BLaER1 treated with 17β-estradiol and CSF1 and Interleukin-3, amounts not matched to agents 10 nM and 100 nM (cell line): ENCODE measurements at regions not wholly inside any gene's neighbourhood (a gene's known extent, or its start where the extent isn't known, plus 50 kb on each side); places are given as distances from the start of the nearest gene placed in this dataset.

Source experiments
- H3K27ac ChIP-seq, 11 experiments: shearing (Covaris generic); formaldehyde crosslinking; 2 replicates each; pipeline ENCODE4 v1.8.1; 2022
- H3K27me3 ChIP-seq, 11 experiments: shearing (Covaris generic); formaldehyde crosslinking; 2 replicates each; pipeline ENCODE4 v1.8.1; 2022
- H3K36me3 ChIP-seq, 11 experiments: shearing (Covaris generic); formaldehyde crosslinking; 2 replicates each; pipeline ENCODE4 v1.8.1; 2022
- H3K4me1 ChIP-seq, 10 experiments: shearing (Covaris generic); formaldehyde crosslinking; 2 replicates each; pipeline ENCODE4 v1.8.1; 2022
- H3K4me2 ChIP-seq, 11 experiments: shearing (Covaris generic); formaldehyde crosslinking; 2 replicates each; pipeline ENCODE4 v1.8.1; 2022
- H3K4me3 ChIP-seq, 10 experiments: shearing (Covaris generic); formaldehyde crosslinking; 2 replicates each; pipeline ENCODE4 v1.8.1; 2022
- H3K9ac ChIP-seq, 11 experiments: shearing (Covaris generic); formaldehyde crosslinking; 2 replicates each; pipeline ENCODE4 v1.8.1; 2022
- H3K9me3 ChIP-seq, 11 experiments: shearing (Covaris generic); formaldehyde crosslinking; replicated peaks in 1 of 11; 2 replicates each; pipeline ENCODE4 v1.8.1; 2022
- H4K20me1 ChIP-seq, 11 experiments: shearing (Covaris generic); formaldehyde crosslinking; 2 replicates each; pipeline ENCODE4 v1.8.1; 2022
- Cebpa-rat ChIP-seq, 11 experiments: shearing (Covaris generic); IDR thresholded peaks; 2 replicates each; pipeline ENCODE4 v1.8.1; 2022

GRCh38 chr6:53986165-53986720, 125.0 kb upstream of the MLIP start:
- Histone ChIP-seq H3K9me3 (no peaks in the 10 kb centered on the region), H3K9ac (no peak overlapping the region), H3K27ac (no peak overlapping the region), H3K4me2 (no peak overlapping the region), H4K20me1 (no peaks in the 10 kb centered on the region), H3K36me3 (no peaks in the 10 kb centered on the region), H3K27me3 (no peaks in the 10 kb centered on the region), H3K4me1 (peaks cover 0 to 15% (median 2%) of the 10 kb centered on the region in 10 experiments; a peak in 10 of 20 replicates), H3K4me3 (no peak overlapping the region)
- TF ChIP-seq Cebpa-rat (IDR thresholded peaks at IDR 0.05) = no peak

- TF ChIP-seq Cebpa-rat (IDR thresholded peaks at IDR 0.05) = no peak
- Histone ChIP-seq H4K20me1 (no peaks in the 10 kb centered on the region), H3K4me3 (no peak overlapping the region), H3K4me2 (no peak overlapping the region), H3K9ac (no peak overlapping the region), H3K4me1 (peaks cover 0 to 15% (median 2%) of the 10 kb centered on the region in 10 experiments; a peak in 10 of 20 replicates), H3K27me3 (no peaks in the 10 kb centered on the region), H3K27ac (no peak overlapping the region), H3K36me3 (no peaks in the 10 kb centered on the region), H3K9me3 (no peaks in the 10 kb centered on the region)
Measured at GRCh38 chr6:53986721-53987521, 124.3 kb upstream of the MLIP start.

GRCh38 chr6:53987522-53987888, 123.7 kb upstream of the MLIP start:
- Histone ChIP-seq H3K27ac (no peak overlapping the region), H3K4me3 (no peak overlapping the region), H3K9me3 (no peaks in the 10 kb centered on the region), H3K36me3 (no peaks in the 10 kb centered on the region), H3K4me2 (no peak overlapping the region), H3K4me1 (peaks cover 0 to 15% (median 2%) of the 10 kb centered on the region in 10 experiments; a peak in 10 of 20 replicates), H4K20me1 (no peaks in the 10 kb centered on the region), H3K9ac (no peak overlapping the region), H3K27me3 (no peaks in the 10 kb centered on the region)
- TF ChIP-seq Cebpa-rat (IDR thresholded peaks at IDR 0.05) = no peak

GRCh38 chr6:53989504-53989903, 121.7 kb upstream of the MLIP start:
- no peak for TF ChIP-seq Cebpa-rat (IDR thresholded peaks at IDR 0.05)
- H3K4me1 ChIP-seq = peaks cover 0 to 7% (median 1%) of the 10 kb centered on the region in 10 experiments; a peak in 10 of 20 replicates
- no peaks in the 10 kb centered on the region for H3K27me3 ChIP-seq
- no peak overlapping the region for H3K4me2 ChIP-seq
- H3K27ac ChIP-seq = no peak overlapping the region
- no peak overlapping the region for H3K9ac ChIP-seq
- no peaks in the 10 kb centered on the region for H3K9me3 ChIP-seq
- no peak overlapping the region for H3K4me3 ChIP-seq
- H3K36me3 ChIP-seq = no peaks in the 10 kb centered on the region
- no peaks in the 10 kb centered on the region for H4K20me1 ChIP-seq

GRCh38 chr6:53992522-53992921, 118.7 kb upstream of the MLIP start:
- H3K27me3 ChIP-seq = no peaks in the 10 kb centered on the region
- no peak overlapping the region for H3K4me3 ChIP-seq
- no peak overlapping the region for H3K27ac ChIP-seq
- TF ChIP-seq Cebpa-rat (IDR thresholded peaks at IDR 0.05) = no peak
- H3K36me3 ChIP-seq = no peaks in the 10 kb centered on the region
- peaks cover 0 to 4% (median 0%) of the 10 kb centered on the region in 10 experiments; a peak in 2 of 20 replicates for H3K4me1 ChIP-seq
- H4K20me1 ChIP-seq = no peaks in the 10 kb centered on the region
- H3K9ac ChIP-seq = no peak overlapping the region
- H3K4me2 ChIP-seq = no peak overlapping the region
- no peaks in the 10 kb centered on the region for H3K9me3 ChIP-seq

- no peaks in the 10 kb centered on the region for H3K27me3 ChIP-seq
Measured at GRCh38 chr6:53994201-53994600, 117.0 kb upstream of the MLIP start.

GRCh38 chr6:53995935-53996334, 115.3 kb upstream of the MLIP start:
- no peaks in the 10 kb centered on the region for H3K4me1 ChIP-seq
- no peaks in the 10 kb centered on the region for H4K20me1 ChIP-seq
- H3K9ac ChIP-seq = no peak overlapping the region
- no peaks in the 10 kb centered on the region for H3K27me3 ChIP-seq
- no peaks in the 10 kb centered on the region for H3K9me3 ChIP-seq
- H3K27ac ChIP-seq = no peak overlapping the region
- no peaks in the 10 kb centered on the region for H3K36me3 ChIP-seq
- no peak for TF ChIP-seq Cebpa-rat (IDR thresholded peaks at IDR 0.05)
- no peak overlapping the region for H3K4me3 ChIP-seq
- H3K4me2 ChIP-seq = no peak overlapping the region

More at GRCh38 chr6:53994201-53994600, 117.0 kb upstream of the MLIP start:
- no peaks in the 10 kb centered on the region for H3K4me1 ChIP-seq
- no peak overlapping the region for H3K27ac ChIP-seq
- no peaks in the 10 kb centered on the region for H3K9me3 ChIP-seq
- no peak overlapping the region for H3K4me2 ChIP-seq
- no peaks in the 10 kb centered on the region for H3K36me3 ChIP-seq
- TF ChIP-seq Cebpa-rat (IDR thresholded peaks at IDR 0.05) = no peak
- no peak overlapping the region for H3K9ac ChIP-seq
- H3K4me3 ChIP-seq = no peak overlapping the region
- no peaks in the 10 kb centered on the region for H4K20me1 ChIP-seq

- Histone ChIP-seq H3K36me3 (no peaks in the 10 kb centered on the region), H3K4me1 (no peaks in the 10 kb centered on the region), H3K4me2 (no peak overlapping the region), H4K20me1 (no peaks in the 10 kb centered on the region), H3K9ac (no peak overlapping the region), H3K4me3 (no peak overlapping the region), H3K27me3 (no peaks in the 10 kb centered on the region), H3K9me3 (no peaks in the 10 kb centered on the region), H3K27ac (no peak overlapping the region)
- no peak for TF ChIP-seq Cebpa-rat (IDR thresholded peaks at IDR 0.05)
Measured at GRCh38 chr6:53998303-53998702, 112.9 kb upstream of the MLIP start.

GRCh38 chr6:53999088-53999755, 112.0 kb upstream of the MLIP start:
- H3K27ac ChIP-seq = no peak overlapping the region
- H3K9me3 ChIP-seq = no peaks in the 10 kb centered on the region
- no peak overlapping the region for H3K4me3 ChIP-seq
- no peaks in the 10 kb centered on the region for H3K36me3 ChIP-seq
- no peaks in the 10 kb centered on the region for H3K4me1 ChIP-seq
- no peak for TF ChIP-seq Cebpa-rat (IDR thresholded peaks at IDR 0.05)
- H3K4me2 ChIP-seq = no peak overlapping the region
- H4K20me1 ChIP-seq = no peaks in the 10 kb centered on the region
- H3K27me3 ChIP-seq = no peaks in the 10 kb centered on the region
- no peak overlapping the region for H3K9ac ChIP-seq
